HepG2 (cell line): ENCODE measurements at regions not wholly inside any gene's neighbourhood (a gene's known extent, or its start where the extent isn't known, plus 50 kb on each side); places are given as distances from the start of the nearest gene placed in this dataset.

Experiments used
- ADNP ChIP-seq: sonication (generic); formaldehyde crosslinking; IDR thresholded peaks from 2 replicates; pipeline ENCODE4 v1.4.0; 2020; ENCODE audit warnings: missing genetic modification reagents
- BHLHE40 ChIP-seq: IDR thresholded peaks from 2 replicates; pipeline ENCODE4 v1.6.1; 2011; ENCODE audit warnings: low read length, improper control_type of control experiment
- CTCF ChIP-seq: sonication (generic); formaldehyde crosslinking; IDR thresholded peaks from 2 replicates; pipeline ENCODE4 v1.5.0; 2020; ENCODE audit warnings: mild to moderate bottlenecking, missing genetic modification reagents, moderate library complexity
- FIP1L1 ChIP-seq: fragments of 200-400 bp; formaldehyde crosslinking; IDR thresholded peaks from 2 replicates; pipeline ENCODE4 v1.6.1; 2018; ENCODE audit warnings: low read depth, mild to moderate bottlenecking, low read length, moderate library complexity, borderline replicate concordance; ENCODE audit not compliant: insufficient read depth
- SP4 ChIP-seq: sonication (generic); formaldehyde crosslinking; IDR thresholded peaks from 2 replicates; pipeline ENCODE4 v1.8.1; 2023; ENCODE audit warnings: mild to moderate bottlenecking, missing genetic modification reagents
- TCF7L2 ChIP-seq: IDR thresholded peaks from 2 replicates; pipeline ENCODE4 v1.6.1; 2011; ENCODE audit warnings: mild to moderate bottlenecking, low read depth, low read length, moderate library complexity
- ZNF34 ChIP-seq: sonication (generic); formaldehyde crosslinking; IDR thresholded peaks from 2 replicates; pipeline ENCODE4 v1.4.0; 2020; ENCODE audit warnings: mild to moderate bottlenecking, missing genetic modification reagents, borderline replicate concordance

GRCh38 chr5:2385818-2386217 lies 365.7 kb downstream of the IRX2 start:
- TF ChIP-seq TCF7L2 (no peak), ZNF34 (CRISPR knock-in tag) (no peak), ADNP (CRISPR knock-in tag) (no peak), FIP1L1 (no peak), BHLHE40 (no peak), CTCF (no peak), SP4 (CRISPR knock-in tag) (no peak)
